Activated CD8-positive, alpha-beta memory T cell treated with anti-CD3 and anti-CD28 coated beads for 1 hour (primary cell): ENCODE measurements at regions not wholly inside any gene's neighbourhood (a gene's known extent, or its start where the extent isn't known, plus 50 kb on each side); places are given as distances from the start of the nearest gene placed in this dataset.

ENCODE experiments used
- DNase-seq, 2 donors: peaks; one replicate each; pipeline ENCODE4 v3.0.0-alpha.2; 2020; ENCODE audit warnings: low read depth in 1 of 2; ENCODE audit errors: extremely low read depth in 1 of 2

DNA sequence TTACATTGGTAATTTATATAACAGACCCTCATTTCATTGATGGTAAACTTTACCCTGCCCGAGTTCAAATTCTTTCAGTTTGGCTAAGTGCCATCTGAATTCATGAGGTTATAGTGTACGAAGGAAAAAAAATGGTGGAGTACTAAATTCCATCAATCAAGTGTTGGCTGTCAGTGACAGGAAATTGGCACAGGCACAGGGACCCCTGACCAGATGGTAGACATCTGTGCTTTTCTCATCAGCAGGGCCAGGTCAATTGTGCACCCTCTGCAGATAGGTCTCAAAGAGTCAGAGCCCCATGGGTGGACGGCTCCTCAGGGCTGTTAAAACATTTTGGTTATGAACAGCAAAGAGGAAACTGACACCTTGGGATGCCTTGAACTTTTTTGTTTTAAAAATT lies 439.2 kb downstream of the SETBP1 start:
- DNase-seq = no peak

- no peak for DNase-seq
Observed at GRCh38 chr18:45121146-45121545, 440.5 kb downstream of the SETBP1 start.

DNA sequence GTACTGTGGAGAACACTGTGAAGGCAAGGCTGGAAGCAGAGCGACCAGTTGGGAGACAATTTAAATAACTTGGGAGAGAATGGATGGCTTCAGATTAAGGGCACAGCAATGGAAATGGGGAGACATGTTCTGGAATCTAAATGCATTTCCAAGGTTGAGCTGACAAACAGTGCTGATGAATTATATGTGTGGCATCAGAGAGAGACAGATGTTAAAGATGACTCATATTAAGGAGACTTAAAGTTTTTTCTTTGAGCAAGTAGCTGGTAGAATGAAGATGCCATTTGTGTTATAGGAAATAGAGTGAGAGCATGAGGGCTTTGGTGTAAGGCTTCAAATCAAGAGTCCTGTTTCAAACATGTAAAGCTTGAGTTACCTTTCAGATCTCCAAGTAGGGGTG lies 441.8 kb downstream of the SETBP1 start:
- no peak for DNase-seq

DNA sequence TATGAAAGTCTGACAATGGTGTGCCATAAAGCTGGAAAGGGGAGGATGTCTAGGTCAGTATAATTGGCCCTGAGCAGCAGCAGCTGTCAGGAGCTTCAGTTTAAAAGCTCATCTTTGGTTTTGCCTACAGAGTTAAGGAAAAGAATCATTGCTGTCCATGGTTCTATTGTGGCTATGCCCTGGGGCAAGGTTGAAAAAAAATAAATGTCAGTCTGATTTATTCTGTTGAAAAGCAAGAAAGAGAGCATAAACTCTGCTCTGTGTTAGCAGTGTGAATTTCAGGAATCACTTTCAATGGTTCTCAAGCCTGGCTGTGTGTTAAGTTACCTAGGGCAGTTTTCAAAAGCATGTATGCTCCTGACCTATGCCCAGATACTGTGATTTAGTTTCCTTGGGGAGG lies 446.7 kb downstream of the SETBP1 start:
- no peak for DNase-seq

- DNase-seq = no peak
Observed at GRCh38 chr18:45133276-45133675, 452.6 kb downstream of the SETBP1 start.

DNA sequence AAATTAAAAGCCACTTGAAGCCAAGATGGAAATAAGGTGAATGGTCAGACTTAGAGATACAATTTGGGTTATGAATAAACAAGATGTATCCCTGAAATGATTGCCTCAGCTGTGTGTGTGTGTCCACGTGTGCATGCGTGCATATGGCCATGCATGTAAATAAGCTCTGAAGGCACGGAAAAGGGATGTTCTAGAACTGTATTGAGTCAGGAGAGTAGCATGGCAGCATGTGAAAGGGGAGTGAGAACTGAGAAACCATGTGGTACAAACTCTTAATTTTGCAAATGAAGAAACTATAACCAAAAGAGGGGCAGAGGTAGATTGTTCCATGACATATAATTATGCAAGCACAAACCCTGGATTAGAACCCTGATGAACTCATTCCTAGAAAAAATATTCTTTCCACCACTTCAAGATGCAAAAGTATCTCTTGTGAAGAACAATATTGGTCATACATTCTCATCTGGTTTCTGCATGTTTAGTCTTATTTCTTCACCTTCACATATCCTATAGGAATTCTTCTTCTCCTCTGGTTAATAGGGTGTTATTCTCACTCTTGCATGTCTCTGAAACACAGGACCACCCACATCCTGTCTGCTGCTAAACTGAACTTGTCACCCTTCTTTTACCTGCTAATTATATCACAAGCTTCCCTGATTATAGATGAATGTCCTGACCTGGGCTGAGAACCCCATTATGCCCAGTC lies 455.8 kb downstream of the SETBP1 start:
- DNase-seq = no peak

GRCh38 chr18:45137087-45137419 lies 456.4 kb downstream of the SETBP1 start:
- DNase-seq = no peak

DNA sequence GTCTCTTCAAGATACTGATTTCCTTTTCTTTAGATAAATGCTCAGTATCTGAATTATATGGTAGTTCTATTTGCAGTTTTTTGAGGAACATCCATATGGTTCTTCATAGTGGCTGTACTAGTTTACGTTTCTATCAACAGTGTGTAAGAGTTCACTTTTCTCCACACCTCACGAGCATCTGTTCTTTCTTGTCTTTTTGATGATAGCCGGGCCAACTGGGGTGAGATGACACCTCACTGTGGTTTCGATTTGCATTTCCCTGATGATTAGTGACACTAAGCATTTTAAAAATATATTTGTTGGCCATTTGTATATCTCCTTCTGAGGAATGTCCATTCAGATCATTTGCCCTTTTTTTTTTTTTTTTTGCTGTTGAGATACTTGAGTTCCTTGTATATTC lies 458.8 kb downstream of the SETBP1 start:
- no peak for DNase-seq

DNA sequence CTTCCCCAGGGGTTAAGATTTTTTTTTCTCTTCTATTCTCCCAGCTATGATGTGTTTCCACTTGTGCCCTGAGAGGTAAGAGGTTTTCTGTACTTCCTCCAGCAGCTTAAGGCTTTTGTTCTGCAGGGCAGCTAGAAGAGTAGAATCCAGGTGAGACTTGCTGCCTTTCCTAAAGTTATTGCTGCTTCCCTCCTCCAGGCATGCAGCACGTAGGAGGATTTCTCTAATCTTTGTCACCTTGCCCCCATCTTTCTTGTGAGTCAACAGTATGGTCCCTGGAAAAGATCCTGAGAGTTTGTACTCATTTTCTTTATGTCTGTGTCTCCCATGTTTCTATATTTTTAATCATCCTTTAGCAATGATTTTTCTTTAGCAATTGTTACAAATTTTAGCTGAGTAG lies 462.2 kb downstream of the SETBP1 start:
- DNase-seq = no peak

DNA sequence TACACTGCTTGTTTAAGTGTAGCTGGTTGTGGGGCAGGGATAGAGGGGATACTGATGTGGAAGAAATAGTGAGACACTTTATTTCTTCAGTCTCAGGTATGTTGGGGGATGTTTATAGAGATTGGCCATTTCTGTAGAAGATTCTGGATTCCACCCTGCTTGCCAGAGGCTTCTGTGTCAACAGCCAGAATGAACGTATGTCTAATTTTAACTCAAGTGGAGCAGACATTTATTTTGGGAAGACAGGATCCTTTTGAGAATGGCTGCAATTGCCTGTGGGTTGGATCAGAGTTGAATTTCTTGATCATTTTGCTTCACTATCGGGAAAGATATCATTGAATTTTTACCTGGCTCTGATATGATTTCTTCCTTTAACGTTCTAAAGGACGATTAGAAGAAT lies 465.6 kb upstream of the SLC14A2 start:
- no peak for DNase-seq

- DNase-seq = no peak
Observed at GRCh38 chr18:45151645-45152044, 463.6 kb upstream of the SLC14A2 start.

- DNase-seq = no peak
Observed at GRCh38 chr18:45155526-45155925, 459.8 kb upstream of the SLC14A2 start.

DNA sequence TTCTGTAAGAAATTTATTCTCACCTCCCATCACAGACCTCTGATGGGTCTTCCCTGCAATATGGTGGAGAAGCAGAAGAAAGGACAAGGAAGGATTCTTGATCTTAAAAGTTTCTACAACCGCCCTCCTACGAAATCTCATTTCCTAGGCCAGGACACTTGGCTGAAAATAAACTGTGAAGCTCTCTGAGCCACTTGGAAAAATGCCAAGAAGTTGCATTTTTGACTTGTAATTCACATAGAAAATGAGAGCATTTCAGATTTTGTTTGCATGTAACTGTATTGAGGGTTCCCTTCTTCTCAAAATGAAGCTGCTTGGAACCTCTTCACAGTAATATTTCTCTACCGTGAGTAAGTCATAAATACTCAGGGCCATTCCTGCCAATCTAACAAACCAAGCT lies 458.3 kb upstream of the SLC14A2 start:
- DNase-seq = no peak

DNA sequence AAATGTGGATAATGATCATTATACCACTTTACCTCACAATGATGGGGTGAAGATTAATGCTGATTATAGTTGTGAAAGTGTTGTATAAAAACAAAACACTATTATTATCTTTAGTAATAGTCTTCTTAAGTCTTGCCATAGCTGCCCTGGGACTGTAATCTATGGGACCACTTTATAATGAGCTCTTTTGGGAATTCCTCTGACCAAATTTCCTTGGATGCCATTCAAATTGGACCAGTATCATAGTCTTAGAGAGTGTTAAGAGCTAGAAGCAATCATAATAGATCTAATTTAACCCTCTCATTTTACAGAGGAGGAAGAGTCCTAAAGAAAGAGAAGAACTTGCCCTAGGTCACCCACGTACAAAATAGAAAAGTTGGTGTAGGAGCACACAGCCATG lies 457.7 kb upstream of the SLC14A2 start:
- DNase-seq = no peak

DNA sequence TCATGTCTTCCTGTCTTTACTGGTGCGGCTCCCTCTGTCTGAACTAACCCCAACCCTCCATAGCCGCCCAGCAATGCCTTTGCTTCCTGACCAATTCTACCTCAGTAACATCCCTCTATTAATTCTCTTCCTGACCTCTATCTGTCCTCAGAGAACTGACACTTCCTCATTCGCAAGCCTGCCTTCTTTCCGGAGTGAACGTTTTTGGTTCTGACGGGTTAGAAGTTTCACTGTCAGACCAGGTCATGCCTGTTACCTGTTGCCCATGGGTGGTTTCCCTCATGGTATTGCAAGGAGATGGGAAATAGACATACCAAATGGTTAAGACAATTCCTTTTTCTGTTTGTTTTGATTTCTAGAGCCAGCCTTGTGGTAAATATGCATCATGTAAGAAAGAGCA lies 453.4 kb upstream of the SLC14A2 start:
- no peak for DNase-seq

DNA sequence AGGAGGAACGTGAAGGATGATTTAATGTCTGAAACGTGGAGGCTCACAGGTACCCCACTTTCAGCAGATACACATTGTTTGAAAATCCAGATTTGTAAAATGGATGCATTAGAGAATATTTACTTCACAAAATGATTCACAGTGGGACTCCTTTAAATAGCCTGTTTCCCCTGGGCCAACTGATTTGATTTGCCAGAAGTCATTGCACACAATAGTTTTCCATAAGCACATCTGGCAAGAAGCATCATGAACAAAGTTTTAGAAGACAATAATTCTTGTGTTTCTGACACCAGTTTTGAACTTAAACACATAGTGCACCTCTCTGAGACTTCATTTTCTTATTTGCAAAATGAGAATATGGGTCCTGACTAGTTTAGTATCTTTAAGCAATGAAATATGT lies 451.4 kb upstream of the SLC14A2 start:
- DNase-seq = no peak

DNA sequence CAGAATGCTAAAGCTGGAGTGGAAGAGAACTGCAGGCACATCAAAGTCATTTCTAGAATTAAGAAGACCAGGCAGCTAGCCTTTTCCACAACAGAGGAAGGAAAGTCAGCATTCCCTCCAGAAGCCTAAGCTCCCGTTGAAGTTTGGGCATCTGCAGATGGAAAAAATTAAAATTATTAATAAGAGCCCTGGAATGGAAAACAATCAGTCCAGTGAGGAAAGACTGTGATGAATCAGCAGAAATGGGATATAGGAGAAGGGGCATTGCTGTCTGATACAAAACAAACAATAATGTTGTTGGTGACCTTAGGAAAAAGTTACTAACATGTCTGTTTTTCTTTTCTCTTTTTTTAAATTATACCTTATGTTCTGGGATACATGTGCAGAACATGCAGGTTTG lies 450.7 kb upstream of the SLC14A2 start:
- no peak for DNase-seq

DNA sequence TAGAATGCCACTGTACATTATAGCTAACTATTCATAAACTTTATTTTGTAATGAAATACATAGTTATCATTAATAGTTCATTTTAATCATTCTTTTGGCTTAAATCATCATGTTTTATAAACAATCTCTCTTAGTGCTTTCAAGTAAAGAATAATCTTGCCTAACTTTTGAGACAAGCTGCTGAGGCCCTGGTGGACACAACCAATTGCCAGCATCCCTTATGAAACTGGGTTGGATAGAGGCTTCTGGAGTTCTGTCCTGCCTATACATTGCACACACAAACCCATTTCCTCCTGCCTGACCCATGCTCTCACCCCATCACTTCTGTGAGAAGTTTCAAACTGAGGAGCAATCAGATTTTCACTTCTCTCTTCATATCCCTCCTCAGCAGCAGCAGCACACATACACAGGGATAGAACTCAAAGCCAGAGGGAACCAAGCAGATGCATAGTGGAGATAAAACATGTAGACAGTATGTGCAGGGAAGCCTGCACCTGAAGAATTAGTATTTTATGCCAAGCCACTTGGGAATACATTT lies 450.0 kb upstream of the SLC14A2 start:
- DNase-seq = no peak

DNA sequence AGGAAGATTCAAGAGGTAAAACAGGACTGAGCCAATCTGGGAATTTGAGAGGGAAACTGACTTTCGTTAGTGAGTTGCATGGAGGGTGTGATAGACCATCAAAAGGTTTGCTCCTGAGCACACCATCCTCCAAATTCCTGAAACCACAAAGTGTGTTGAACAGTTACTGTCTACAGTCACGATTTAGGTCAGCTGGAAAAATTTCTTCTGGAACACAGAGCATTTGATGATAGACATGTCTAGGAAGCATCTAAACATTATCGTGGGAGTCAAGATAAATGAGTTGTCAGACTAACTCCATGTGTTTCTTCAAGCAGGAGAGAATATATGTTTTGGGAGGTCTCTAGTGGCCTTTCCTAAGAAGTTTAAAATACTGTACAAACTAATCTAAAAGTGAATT lies 449.4 kb upstream of the SLC14A2 start:
- no peak for DNase-seq

- DNase-seq = no peak
Observed at GRCh38 chr18:45166341-45166835, 448.9 kb upstream of the SLC14A2 start.

DNA sequence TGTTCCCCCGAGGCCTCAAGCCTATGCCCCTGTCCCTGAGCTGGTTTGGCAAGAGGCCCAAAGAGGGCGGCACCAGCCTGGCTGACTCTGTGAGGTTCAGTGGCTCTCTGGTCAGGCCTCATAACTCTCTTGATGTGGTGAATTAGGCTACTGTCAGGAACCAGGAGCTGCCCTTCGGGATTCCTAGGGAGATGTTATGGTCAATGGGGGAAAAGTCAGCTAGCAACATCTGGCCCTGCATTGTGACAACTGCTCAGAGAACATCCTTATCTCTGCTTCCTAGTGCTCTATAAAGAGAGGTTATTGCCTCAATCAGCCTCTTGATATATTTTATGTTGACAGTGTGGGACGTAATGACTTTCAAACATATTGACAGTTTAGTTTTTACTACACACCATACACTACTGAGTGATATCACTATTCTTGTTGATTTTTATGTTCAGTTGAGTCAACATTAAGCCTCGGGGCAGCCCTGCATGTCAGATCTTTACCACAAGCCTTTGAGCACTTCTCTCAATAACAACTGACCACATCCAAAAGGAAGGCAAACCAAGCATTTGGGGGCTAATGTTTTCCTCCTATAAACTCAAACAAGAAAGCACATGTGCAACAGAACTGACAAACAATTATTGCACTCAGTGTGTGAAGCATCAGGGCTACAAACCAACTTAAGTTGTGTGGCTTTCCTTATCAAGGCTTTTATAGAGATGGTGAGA lies 448.3 kb upstream of the SLC14A2 start:
- no peak for DNase-seq

- DNase-seq = no peak
Observed at GRCh38 chr18:45167631-45168280, 447.5 kb upstream of the SLC14A2 start.
